Germinal center (tissue), 1 donor: ENCODE measurements at regions not wholly inside any gene's neighbourhood (a gene's known extent, or its start where the extent isn't known, plus 50 kb on each side); places are given as distances from the start of the nearest gene placed in this dataset.
"Not testable (repeated sequence)": the region's sequence is repeated elsewhere in the genome, so short reads cannot be mapped to it uniquely, and the experiment has no call there.

Experiments
- DNase-seq: peaks from one replicate; pipeline ENCODE4 v3.0.0; 2012; ENCODE audit warnings: mixed read lengths, low spot score

DNA sequence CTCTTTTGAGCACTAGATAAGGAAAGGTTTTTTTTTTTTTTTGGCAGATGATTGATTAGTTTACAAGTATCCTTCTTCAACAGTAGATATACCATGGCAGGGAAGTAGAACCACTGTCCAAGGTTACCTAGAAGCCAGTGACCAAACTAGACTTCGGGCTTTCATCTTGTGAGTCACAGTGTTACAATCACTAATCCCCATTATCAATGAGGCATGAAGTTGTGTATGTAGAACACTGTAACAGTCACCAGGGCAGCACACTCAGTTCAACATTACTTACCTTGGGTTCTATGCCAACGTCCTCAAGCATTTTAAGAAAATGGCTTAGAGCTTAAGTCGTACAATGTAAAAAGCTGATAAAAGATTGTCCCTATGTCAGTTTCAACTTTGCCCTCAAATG is 430.9 kb downstream of the ETS1 start:
- no peak for DNase-seq

DNA sequence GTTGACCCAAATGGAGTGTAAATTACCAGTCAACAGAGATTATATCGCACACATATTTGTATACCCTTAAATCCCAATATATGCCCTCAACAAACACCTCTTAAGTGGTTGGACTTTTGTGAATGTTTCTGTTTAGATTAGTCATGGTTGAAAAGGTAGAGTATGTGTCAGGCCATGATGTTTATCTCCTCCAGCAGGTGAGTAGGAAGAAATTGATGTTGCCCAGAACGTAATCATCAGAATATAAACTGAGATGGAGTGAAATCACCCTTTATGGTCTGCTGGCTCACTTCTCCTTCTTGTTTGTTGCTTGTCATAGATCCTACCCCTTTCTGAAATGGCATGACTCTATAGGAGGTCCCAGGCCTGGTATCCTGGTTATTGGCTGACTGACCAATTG is 431.8 kb downstream of the ETS1 start:
- no peak for DNase-seq

DNA sequence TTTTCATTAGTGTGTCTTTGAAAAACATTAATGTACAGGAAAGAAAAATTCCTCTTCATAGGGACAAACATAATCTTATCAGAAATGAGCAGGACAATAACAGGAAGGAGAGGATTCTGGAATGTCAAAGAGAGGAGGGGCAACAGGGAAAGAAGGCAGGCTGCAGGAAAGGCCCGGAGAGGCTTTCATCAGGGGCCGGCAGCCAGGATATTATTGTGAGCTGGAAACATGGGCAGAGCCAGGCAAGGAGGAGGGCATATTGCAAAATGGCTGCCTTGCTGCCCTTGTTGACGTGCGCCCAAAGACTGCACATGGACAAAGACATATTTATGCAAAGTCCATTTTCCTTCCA is 433.7 kb downstream of the ETS1 start:
- no peak for DNase-seq

DNA sequence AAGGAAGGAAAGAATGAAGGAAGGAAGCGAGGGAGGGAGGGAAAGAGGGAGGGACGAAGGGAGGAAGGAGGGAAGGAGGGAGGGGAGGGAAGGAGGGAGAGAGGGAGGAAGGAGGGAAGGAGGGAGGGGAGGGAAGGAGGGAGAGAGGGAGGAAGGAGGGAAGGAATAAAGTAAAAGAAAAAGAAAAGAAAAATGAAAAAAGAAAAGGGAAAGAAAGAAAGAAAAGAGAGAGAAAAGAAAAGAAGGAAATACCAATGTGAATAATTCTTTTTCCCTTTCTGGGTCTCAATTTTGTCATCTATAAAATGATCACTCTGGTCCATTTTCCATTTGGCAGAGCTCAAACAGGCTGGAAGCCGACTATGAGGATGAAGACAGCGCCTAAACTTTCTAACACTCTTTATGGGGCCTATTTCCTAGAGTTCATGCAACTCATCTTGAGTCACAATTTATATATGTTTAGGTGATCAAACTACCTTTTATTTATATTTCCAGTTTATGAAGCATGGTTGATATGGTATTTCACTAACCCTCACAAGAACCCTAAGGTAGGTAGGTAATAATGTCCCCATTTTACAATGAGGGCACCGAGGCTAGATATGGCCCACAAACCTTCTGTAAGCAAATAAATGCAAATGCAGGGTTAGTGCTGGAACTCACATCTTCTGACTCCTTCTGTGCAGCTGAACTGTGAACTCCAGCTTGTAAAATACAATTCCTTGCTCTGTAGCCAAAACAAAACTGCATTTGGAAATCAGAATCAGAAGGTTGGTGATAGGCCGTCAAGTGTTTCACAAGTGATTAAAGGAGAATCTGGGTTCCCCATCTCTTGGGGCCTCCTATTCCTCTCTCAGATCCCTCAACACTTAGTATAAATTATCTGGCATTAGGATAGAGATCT is 434.3 kb downstream of the ETS1 start:
- DNase-seq, result no peak

DNA sequence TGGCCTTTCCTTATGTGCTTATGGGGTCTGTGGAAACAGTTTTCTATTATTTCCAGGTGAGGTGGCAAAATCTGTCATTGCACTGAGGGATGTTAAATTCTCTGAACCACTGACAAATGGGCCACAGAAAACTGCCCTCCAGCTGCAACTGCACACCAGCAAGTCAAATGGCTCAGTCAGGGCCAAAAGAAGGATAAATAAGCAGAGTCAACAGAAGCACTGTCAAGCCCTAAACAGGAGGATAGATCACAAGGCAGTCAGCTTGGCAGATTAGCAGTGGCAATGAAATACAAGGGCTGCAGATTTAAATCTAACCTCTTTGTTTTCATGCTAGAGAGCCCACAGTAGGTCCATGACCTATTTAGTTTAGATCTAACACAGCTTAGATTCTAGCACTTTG is 435.6 kb downstream of the ETS1 start:
- DNase-seq, result no peak

DNA sequence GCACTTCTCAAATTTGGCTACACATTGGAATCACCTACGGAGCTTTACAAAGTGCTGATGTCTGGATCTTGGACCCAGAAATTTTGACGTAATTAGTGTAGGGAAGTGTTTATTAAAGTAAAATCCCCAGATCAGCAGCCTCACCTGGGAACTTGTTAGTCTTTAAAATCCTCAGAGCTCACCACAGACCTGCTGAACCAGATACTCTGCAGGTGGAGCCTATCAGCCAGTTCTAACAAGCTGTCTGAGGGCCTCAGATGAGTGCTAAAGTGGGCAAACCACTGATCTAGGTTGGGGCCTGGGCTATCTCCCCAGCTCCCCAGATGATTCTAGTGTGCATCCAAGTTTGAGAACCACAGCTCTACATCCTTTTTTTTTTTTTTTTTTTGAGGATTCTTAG is 436.0 kb downstream of the ETS1 start:
- no peak for DNase-seq

DNA sequence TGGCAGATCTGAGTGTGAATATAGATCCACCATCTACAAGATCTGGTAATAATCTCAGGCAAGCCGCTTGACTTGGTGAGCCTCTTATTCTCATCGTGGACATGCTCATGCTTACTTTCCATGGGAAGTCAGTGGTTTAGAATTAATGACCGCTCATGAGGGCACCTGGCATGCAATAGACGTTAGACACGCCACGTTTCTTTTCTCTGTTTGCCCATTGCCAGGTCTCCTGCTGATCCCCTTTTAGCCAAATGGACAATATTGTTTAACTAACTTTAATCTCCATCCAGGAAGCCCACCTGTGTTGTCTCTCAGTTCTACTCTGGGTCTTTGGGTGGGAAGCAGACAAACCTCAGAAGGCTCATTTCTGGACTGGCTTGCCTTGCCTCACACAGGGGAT is 439.1 kb downstream of the ETS1 start:
- no peak for DNase-seq

DNA sequence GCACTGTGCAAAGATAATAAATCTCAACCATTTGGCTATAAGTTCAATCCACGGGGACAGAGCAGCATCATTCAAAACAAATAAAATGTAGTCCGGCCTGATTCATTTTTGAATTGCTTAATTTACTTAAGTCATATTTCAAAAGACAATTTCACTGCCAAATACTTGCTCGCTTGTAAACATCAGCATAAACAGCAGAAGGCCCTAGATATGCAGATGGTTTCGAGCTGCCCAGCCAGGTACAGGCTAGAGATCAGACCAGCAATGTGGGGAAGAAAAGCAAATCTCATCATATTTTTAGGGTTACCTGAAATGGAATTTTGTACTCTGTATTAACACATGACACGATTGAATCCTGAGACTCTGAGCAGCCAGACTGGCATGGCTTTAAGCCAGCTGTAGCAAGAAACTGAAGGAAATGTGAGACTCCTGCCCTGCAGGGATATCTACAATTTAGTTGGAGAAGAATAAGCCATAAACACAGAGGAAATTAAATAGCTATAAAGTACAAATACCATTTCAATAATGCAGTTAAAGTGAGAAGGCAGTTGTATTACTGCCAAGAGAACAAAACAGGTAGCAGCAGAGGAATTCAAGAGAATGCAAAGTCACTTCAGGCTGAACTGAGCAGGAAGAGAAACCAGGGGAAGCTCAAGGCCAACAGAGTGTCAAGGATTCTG is 440.3 kb downstream of the ETS1 start:
- no peak for DNase-seq

DNA sequence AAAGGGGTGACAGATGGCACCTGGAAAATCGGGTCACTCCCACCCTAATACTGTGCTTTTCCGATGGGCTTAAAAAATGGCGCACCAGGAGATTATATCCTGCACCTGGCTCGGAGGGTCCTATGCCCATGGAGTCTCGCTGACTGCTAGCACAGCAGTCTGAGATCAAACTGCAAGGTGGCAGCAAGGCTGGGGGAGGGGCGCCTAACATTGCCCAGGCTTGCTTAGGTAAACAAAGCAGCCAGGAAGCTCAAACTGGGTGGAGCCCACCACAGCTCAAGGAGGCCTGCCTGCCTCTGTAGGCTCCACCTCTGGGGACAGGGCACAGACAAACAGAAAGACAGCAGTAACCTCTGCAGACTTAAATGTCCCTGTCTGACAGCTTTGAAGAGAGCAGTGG is 447.1 kb downstream of the ETS1 start:
- not testable (repeated sequence) for DNase-seq

DNA sequence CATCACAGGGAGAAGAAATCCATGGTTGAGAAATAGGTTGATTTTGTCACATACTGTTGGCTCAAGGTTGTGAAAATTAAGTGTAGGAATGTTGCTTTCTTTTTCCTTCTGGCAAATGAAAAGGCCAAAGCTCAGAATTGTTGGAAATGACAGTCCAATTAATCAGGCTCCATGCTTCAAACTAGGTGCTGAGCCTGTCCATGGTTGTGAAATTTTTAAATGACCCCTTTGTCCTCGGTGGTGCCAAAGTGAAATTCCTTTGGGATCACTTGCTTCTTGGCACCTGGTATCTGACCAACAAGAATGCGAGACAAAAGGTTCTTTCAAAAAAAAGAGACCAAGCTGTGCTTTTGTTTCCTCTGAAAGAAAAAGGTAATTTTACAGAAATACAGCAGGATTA is 451.9 kb downstream of the ETS1 start:
- DNase-seq, result no peak

DNA sequence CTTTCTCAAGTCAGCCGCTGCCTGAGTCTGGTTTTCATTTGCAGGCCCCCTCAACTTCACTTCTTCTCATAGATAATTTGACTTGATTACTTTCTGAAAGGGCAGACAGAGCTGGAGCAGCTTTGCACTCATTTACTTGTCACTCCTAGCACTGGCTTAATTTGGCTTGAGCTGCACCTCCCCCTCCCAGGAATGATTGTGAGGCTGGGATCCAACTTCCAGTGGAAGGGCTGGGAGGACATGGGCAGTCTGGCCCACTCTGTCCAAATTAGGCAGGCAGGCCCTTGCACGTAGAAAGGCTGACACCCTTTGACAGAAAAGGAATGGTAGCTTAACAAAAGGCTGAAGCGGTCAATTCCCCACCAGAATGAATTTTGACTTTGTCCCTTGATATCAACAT is 453.9 kb downstream of the ETS1 start:
- DNase-seq, result no peak

DNA sequence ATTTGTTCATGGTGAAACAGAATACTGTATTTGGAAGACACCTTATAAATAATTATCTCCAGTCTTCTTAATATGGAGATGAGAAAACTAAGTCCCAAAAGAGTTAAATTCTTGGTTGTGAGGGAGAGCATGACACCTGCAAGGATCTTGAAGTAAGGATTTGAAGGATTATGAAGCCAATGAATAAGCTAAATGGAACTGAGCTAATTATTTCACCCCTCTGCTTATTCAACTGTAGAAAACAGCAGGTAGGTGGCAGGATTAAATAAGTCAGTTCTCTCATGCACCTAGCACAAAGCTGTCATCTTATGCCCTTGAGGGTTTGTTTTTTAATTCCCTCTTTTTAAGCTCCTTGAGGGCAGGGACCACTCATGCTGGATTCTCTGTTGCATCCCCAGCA is 457.3 kb downstream of the ETS1 start:
- no peak for DNase-seq

DNA sequence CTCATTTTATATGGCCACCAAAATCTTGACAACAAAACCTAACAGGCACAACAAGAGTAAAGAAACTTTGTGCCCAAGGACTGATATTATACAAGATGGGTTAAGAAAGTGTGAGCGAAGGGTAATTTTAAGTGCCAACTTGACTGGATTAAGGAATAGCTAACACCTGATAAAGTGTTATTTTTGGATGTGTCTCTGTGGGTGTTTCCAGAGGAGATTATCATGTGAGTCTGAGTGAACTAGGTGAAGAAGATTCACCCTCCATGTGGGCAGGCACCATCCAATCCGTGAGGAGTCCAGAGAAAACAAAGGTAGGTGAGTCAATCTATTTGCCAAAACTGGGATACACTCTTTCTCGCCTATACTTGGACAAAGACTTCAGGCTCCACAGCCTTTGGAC is 461.6 kb downstream of the ETS1 start:
- no peak for DNase-seq

DNA sequence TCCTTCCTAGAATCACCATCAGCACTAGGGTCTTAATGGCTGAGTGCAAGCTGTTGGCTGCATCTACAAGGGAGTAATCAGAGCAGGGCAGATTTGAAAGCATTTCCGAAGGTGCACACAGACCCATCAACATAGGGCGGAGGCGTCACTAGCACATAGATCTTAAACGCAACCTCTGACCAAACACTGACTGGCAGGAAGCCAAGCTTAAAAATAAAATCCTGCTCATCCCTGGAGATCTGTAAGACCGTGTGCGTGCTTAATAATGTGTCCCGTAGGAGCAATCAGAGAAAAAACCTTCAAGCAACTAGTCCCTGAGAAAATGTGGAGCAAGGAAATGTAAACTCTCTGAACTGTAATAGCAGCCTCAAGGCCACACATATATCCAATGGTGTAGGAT is 470.5 kb downstream of the ETS1 start:
- no peak for DNase-seq

DNA sequence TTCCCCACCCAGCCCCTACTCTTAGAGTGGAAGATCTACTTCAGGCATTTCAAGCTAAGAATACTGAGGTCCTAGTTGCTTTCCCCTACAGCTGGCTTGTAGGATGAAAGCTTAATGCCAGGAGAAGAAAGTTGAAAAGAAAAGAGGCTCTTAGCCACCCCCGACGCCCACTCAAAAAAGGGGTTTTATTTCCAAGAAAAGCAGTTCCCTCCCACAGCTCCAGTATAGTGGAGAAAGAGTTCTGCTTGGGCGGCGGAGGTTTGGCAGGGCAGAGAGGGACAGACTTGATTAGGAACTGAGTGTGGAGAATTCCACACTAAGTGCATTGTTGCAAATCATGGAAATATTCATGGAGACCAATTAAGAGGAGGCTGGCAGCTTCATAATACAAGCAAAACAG is 470.9 kb downstream of the ETS1 start:
- DNase-seq, result no peak

DNA sequence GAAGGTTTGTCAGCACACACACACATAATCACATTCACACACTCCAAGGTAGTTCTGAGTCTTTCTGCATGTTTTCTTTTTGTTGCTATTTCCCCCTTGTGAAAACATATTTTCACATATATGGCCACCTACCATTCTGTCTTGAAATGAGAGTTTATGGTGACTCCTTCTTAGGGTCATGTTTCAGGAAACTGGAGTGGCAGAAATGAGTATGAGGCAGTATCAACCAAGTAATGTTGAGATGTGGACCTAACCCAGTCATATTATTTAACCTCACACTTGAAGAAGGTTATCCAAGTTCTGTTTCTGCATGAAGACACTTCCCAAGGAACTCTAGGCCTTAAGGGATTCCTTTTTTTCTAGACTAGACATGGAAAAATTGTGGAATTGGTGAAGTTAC is 481.4 kb downstream of the ETS1 start:
- no peak for DNase-seq

DNA sequence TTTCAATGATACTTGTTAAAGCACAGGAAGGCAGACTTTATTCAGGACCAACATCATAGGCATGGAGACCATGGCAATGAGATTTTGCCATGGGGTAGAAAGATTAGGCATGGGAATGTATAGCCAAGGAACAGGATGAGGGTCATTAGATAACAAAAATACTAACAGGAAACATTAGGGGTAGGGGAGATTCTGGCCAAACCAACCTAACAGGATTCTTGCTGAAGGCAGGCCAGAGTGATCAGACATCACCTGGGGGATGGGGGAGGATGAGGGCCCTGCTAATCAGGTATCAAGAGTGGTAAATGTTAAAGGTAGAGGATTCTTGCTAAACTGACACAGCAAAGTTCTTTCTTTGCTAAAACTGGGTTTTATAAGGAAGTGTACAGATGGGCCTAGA is 481.8 kb downstream of the ETS1 start:
- DNase-seq, result no peak

DNA sequence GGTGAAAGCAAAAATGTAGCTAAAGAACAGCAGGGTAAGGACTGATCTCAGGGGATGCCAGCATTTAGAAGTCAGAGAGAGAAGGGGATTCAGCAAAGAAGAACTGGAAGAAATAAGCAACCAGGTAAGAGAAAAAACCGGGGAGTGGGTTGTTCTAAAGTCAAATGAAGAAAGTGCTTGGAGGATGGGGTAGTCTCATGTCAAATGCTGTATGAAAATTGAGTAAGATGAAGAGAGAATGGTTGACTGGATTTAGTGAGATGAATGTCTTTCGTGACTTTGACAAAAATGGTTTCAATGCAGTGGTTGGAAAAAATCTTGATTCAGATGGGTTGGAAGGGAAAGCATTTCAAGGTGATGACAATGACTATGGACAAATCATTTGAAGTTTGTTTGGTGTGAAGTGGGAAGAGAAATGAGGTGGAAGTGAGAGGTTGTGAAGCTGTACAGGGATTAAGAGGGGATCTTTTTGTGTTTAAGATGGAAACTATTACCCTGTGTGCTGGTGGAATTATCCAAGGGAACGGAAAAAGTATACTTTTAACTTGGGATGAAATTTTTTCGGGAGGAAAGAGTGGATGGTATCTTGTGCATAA is 484.0 kb downstream of the ETS1 start:
- DNase-seq, result no peak

DNA sequence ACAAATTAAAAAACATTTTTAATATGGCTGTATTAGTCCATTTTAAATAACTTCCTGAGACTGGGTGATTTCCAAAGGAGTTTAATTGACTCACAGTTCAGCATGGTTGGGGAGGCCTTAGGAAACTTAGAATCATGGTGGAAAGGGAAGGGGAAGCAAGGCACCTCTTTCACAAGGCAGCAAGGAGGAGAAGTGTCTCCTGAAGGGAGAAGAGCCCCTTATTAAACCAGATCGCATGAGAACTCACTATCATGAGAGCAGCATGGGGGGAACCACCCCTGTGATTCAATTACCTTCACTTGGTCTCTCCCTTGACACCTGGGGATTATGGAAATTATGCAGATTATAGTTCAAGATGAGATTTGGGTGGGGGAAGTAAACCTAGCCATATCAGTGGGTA is 488.6 kb downstream of the ETS1 start:
- DNase-seq, result no peak

DNA sequence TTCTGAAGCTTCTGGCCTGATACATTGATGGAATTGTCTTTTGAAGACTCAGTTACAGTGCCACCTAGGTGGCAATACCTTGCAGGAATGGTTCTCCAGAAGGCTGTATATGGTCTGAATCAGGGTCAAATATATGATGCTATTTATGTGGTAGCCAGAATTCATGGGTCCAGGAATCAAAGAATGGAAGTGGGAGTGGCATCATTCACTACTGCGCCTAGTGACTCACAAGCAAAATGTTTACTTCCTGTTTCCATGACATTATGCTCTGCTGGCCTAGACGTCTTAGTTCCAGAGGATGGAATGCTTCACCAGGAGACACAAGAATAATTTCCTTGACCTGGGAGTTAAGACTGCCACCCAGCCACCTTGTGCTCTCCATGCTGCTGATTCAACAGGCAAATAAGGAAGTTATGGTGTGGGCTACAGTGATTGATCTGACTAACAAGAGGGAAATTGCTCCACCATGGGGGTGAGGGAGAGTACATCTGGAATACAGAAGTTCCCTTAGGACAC is 491.8 kb downstream of the ETS1 start:
- no peak for DNase-seq

DNA sequence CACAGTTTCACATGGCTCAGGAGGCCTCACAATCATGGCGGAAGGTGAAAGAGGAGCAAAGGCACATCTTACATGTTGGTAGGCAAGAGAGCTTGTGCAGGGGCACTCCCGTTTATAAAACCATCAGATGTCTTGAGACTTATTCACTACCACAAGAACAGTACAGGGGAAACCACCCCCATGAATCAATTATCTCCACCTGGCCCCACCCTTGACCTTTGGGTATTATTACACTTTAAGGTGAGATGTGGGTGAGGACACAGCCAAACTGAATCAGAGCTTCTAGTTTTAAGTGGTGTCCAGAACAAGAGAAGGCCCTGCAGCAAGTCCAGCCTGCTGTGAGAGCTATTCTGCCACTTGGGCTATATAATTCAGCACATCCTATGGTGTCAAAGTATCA is 493.7 kb downstream of the ETS1 start:
- no peak for DNase-seq

DNA sequence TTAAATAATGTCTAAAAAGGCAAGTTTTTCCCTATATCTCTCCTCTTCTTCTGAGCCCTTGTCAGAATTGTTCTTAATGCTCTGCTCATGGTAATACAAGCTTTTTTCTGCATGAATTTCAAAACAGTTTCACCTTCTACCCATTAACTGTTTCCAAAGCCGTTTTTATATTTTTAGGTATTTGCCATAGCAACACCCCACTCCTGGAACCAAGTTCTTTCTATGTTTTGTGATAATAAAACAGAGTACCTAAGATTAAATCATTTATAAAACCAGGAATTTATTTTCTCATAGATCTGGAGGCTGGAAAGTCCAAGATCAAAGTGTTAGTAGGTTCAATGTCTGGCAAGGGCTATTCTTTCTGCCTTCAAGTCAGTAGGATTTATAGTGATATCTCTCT is 497.4 kb downstream of the ETS1 start:
- DNase-seq, result no peak

DNA sequence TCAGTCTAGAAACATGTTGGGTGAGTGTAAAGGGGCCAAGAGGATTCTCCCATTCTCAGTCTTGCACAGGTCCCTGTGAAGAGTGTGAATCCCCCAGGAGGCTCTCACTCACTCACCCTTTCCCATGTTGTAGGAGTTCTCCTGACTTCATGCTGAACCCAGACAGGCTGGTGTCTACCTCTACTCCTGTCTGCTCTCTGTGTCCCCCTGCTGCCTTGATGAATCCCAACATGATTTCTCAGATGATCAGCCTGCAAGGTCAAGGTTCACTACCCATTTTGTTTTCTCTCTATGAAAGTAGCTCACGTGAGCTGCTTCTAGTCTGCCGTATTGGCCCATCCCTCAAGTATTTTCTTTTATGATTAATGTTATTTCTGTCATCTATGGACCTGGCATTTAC is 500.6 kb downstream of the ETS1 start:
- no peak for DNase-seq
